Suprapubic skin (tissue), 4 donors: ENCODE measurements at regions not wholly inside any gene's neighbourhood (a gene's known extent, or its start where the extent isn't known, plus 50 kb on each side); places are given as distances from the start of the nearest gene placed in this dataset.
"Not testable (repeated sequence)": the region's sequence is repeated elsewhere in the genome, so short reads cannot be mapped to it uniquely, and the experiment has no call there.

ENCODE experiments used
- DNase-seq, 2 donors: peaks; one replicate each; pipeline ENCODE4 v3.0.0-alpha.2; 2019; ENCODE audit warnings: low spot score in 2 of 2
- H3K27ac ChIP-seq: fragments of 200-600 bp; sonication (generic); one replicate; pipeline ENCODE4 v1.5.1; 2019
- H3K27me3 ChIP-seq: fragments of 200-600 bp; sonication (generic); one replicate; pipeline ENCODE4 v1.5.1; 2019
- H3K36me3 ChIP-seq: fragments of 200-600 bp; sonication (generic); one replicate; pipeline ENCODE4 v1.5.1; 2019
- H3K4me1 ChIP-seq: fragments of 200-600 bp; sonication (generic); one replicate; pipeline ENCODE4 v1.5.1; 2019
- H3K4me3 ChIP-seq: fragments of 200-600 bp; sonication (generic); one replicate; pipeline ENCODE4 v1.5.1; 2019; ENCODE audit warnings: mild to moderate bottlenecking
- H3K9me3 ChIP-seq: fragments of 200-600 bp; sonication (generic); one replicate; pipeline ENCODE4 v1.5.1; 2019
- EP300 ChIP-seq: sonication (generic); formaldehyde crosslinking; IDR thresholded peaks from one replicate; pipeline ENCODE4 v1.6.1; 2017; ENCODE audit warnings: antibody characterized with exemption
- POLR2A ChIP-seq, 2 donors: fragments of 450-650 bp; IDR thresholded peaks; one replicate each; pipeline ENCODE4 v1.6.1; 2017; ENCODE audit warnings: antibody characterized with exemption in 2 of 2, mild to moderate bottlenecking in 2 of 2, moderate library complexity in 2 of 2
- POLR2AphosphoS5 ChIP-seq, 3 donors: sonication (generic); formaldehyde crosslinking; IDR thresholded peaks; one replicate each; pipeline ENCODE4 v1.6.1; 2017; ENCODE audit warnings: antibody characterized with exemption in 3 of 3
- WGBS: methylation state at CpG from one replicate; pipeline ENCODE4 v1.1.5; 2018; 5-methylcytosine and 5-hydroxymethylcytosine counted together
- TF ChIP-seq, protein P1 (sequence below), 2 donors: fragments of 200-600 bp in 1 of 2; fragments of 450-650 bp in 1 of 2; sonication (generic) in 1 of 2; IDR thresholded peaks; one replicate each; pipeline ENCODE4 v1.5.1; 2016 to 2019; ENCODE audit warnings: antibody characterized with exemption in 2 of 2, mild to moderate bottlenecking in 1 of 2, moderate library complexity in 1 of 2

DNA sequence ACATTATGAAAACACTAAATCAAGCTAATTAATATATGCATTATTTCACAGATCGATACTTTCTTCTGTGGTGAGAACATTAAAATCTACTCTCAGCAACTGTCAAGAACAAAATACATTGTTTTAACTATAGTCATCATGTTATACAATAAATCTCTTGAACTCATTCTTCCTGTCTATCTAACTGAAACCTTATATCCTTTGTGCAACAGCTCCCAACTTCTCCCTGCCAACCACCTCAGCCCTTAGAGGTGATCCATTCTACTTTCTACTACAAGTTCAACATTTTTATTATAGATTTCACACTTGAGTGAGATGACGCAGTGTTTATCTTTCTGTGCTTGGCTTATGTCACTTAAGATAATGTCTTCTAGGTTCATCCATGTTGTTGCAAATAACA lies 535.2 kb upstream of the CRIM1 start:
- WGBS = 89% methylated on average over 2 of the region's 2 CpGs
- TF ChIP-seq POLR2A (IDR thresholded peaks at IDR 0.05) = no peak
- TF ChIP-seq POLR2AphosphoS5 (IDR thresholded peaks at IDR 0.05) = no peak
- no peak for TF ChIP-seq EP300
- TF ChIP-seq, protein P1, sequence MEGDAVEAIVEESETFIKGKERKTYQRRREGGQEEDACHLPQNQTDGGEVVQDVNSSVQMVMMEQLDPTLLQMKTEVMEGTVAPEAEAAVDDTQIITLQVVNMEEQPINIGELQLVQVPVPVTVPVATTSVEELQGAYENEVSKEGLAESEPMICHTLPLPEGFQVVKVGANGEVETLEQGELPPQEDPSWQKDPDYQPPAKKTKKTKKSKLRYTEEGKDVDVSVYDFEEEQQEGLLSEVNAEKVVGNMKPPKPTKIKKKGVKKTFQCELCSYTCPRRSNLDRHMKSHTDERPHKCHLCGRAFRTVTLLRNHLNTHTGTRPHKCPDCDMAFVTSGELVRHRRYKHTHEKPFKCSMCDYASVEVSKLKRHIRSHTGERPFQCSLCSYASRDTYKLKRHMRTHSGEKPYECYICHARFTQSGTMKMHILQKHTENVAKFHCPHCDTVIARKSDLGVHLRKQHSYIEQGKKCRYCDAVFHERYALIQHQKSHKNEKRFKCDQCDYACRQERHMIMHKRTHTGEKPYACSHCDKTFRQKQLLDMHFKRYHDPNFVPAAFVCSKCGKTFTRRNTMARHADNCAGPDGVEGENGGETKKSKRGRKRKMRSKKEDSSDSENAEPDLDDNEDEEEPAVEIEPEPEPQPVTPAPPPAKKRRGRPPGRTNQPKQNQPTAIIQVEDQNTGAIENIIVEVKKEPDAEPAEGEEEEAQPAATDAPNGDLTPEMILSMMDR (IDR thresholded peaks at IDR 0.05) = no peak
- Histone ChIP-seq H3K27me3 (no peaks in the 10 kb centered on the region), H3K36me3 (no peaks in the 10 kb centered on the region), H3K4me3 (no peak overlapping the region), H3K9me3 (no peaks in the 10 kb centered on the region), H3K27ac (no peak overlapping the region), H3K4me1 (no peaks in the 10 kb centered on the region)
- DNase-seq = no peak

DNA sequence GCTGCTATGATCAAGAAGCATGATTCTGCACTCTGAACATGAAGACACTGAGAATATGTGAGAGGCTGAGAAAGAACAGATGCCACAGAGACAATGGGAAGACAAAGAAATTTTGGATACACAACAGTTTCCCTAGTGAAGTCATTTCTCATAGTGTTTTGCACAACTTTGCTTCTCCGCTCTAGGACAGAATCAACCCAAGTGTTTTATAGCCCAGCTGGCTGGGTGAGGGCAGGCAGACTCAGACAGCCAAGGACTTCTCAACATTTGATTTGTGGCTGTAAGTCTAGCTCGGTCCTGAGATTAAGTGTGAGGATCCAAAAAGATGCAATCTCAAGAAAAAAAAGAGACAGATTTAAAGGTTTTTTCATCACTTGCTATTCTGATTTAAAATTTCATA lies 536.5 kb upstream of the CRIM1 start:
- H3K9me3 ChIP-seq = no peaks in the 10 kb centered on the region
- WGBS = 55% methylated on average over 2 of the region's 2 CpGs
- H3K4me3 ChIP-seq = no peak overlapping the region
- H3K27me3 ChIP-seq = no peaks in the 10 kb centered on the region
- H3K4me1 ChIP-seq = no peaks in the 10 kb centered on the region
- no peaks in the 10 kb centered on the region for H3K36me3 ChIP-seq
- no peak overlapping the region for H3K27ac ChIP-seq
- no peak for TF ChIP-seq POLR2AphosphoS5 (IDR thresholded peaks at IDR 0.05)
- no peak for TF ChIP-seq POLR2A (IDR thresholded peaks at IDR 0.05)
- no peak for TF ChIP-seq EP300
- TF ChIP-seq, protein P1 (IDR thresholded peaks at IDR 0.05) = no peak
- no peak for DNase-seq

DNA sequence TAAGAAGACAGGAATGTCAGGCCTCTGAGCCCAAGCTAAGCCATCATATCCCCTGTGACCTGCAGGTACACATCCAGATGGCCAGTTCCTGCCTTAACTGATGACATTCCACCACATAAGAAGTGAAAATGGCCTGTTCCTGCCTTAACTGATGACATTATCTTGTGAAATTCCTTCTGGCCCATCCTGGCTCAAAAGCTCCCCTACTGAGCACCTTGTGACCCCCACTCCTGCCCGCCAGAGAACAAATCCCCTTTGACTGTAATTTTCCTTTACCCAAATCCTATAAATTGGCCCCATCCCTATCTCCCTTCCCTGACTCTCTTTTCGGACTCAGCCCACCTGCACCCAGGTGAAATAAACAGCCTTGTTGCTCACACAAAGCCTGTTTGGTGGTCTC lies 537.2 kb upstream of the CRIM1 start:
- H3K27ac ChIP-seq, DNase-seq, H3K9me3 ChIP-seq, H3K36me3 ChIP-seq, H3K4me1 ChIP-seq, H3K4me3 ChIP-seq, H3K27me3 ChIP-seq: not testable (repeated sequence)
- WGBS = 82% methylated on average over 2 of the region's 2 CpGs

DNA sequence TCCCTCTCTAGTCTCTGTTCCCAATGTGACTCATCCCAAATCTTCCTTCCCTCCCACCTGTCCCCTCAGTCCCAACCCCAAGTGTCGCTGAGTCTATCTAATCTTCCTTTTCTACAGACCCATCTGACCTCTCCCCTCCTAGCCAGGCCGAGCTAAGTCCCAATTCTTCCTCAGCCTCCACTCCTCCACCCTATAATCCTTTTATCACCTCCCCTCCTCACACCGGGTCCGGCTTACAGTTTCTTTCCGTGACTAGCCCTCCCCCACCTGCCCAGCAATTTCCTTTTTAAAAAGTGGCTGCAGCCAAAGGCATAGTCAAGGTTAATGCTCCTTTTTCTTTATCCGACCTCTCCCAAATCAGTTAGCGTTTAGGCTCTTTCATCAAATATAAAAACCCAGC lies 541.0 kb upstream of the CRIM1 start:
- 78% methylated on average over 7 of the region's 7 CpGs for WGBS
- not testable (repeated sequence) for DNase-seq, H3K36me3 ChIP-seq, H3K4me1 ChIP-seq, H3K27ac ChIP-seq, H3K4me3 ChIP-seq, H3K27me3 ChIP-seq, H3K9me3 ChIP-seq

DNA sequence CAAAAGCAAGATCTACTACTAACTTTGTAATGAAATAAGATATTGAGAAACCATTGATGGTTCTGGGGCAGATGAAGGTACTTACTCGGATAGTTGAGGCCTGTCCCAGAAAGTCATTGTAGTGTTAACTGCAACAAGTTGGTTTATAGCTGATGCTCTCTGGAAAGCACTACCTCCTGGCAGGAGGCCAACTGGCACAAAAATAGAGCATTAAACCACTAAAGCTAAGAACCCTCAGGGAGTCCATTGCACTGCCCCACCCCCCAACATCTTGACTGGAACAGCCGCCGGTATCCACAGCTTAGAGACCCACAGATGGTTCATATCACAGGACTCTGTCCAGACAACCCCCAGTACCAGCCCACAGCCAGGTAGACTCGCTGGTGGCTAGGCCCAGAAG lies 552.5 kb upstream of the CRIM1 start:
- no peak for DNase-seq
- TF ChIP-seq POLR2AphosphoS5 (IDR thresholded peaks at IDR 0.05) (no peak), POLR2A (IDR thresholded peaks at IDR 0.05) (no peak), EP300 (no peak)
- TF ChIP-seq, protein P1 (IDR thresholded peaks at IDR 0.05) = no peak
- no peak overlapping the region for H3K27ac ChIP-seq
- H3K9me3 ChIP-seq = no peaks in the 10 kb centered on the region
- no peaks in the 10 kb centered on the region for H3K4me1 ChIP-seq
- H3K4me3 ChIP-seq = no peak overlapping the region
- 18% methylated on average over 4 of the region's 4 CpGs for WGBS
- no peaks in the 10 kb centered on the region for H3K36me3 ChIP-seq
- H3K27me3 ChIP-seq = no peaks in the 10 kb centered on the region

DNA sequence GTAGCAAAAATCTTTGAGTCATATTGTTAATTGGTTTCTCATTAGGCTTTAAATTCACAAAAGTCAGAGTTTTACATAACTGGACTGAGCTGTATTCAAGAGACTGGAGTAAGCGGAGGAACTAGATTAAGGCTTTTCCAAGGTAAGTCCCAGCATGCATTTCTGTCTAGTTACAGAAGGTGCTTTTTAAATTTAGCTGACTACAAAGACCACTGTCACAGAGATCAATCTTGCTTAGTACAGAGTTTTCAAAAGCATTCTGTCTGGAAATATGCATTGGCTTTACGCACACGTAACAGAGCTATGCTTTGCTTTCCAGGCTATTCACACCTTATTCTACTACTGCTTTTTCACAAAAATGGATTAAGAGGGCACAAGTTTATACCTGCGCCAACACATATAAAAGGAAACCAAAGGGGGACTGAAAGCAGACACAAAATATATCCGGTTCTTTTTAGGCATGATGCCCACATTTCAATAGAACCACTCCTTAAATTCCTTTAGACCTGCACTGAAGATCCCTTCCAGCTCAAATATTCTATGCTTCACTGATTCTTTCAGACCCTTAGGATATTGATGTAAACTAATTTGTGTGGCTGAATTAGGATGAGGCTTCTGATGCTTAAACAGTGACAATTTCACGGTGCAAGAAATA lies 560.7 kb upstream of the CRIM1 start:
- no peak for DNase-seq
- H3K4me3 ChIP-seq = no peak overlapping the region
- H3K4me1 ChIP-seq = no peaks in the 10 kb centered on the region
- TF ChIP-seq, protein P1 (IDR thresholded peaks at IDR 0.05) = no peak
- TF ChIP-seq POLR2AphosphoS5 (IDR thresholded peaks at IDR 0.05) = no peak
- no peak for TF ChIP-seq EP300
- no peak for TF ChIP-seq POLR2A (IDR thresholded peaks at IDR 0.05)
- WGBS = 66% methylated on average over 6 of the region's 6 CpGs
- no peak overlapping the region for H3K27ac ChIP-seq
- no peaks in the 10 kb centered on the region for H3K27me3 ChIP-seq
- no peaks in the 10 kb centered on the region for H3K9me3 ChIP-seq
- no peaks in the 10 kb centered on the region for H3K36me3 ChIP-seq
